ENCODE measurements at regions not wholly inside any gene's neighbourhood (a gene's known extent, or its start where the extent isn't known, plus 50 kb on each side); places are given as distances from the start of the nearest gene placed in this dataset.

DNA sequence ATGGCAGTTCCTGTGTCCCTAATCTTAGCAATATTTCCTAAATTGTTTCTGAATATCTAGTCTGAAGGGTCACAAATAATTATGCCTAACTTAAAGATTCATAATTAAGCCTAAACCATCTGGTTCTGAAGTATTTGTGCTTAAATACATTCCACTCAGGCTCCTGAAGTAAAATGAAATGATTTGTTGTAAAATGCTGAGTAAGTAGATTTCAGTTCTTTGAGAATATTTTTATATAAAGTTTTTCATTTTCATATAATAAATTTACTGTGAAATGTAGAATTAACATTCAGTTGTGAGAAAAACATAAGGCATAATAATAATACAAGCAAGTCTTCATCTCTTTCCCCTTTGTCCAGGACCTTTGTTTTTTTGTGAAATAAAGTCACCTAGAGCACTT, 330.6 kb upstream of the IMPG1 start:
- Mint-ChIP-seq H3K4me1 (no peaks in the 10 kb centered on the region), H3K27ac (no peak overlapping the region), H3K9me3 (peaks cover 12 to 24% of the 10 kb centered on the region in 2 donors), H3K36me3 (no peaks in the 10 kb centered on the region), H3K4me3 (no peak overlapping the region), H3K27me3 (ENCODE audit: low read depth in 2 of 2) (no peaks in the 10 kb centered on the region)
- intact Hi-C loops (cut with micrococcal nuclease) = no loop called here
- Histone ChIP-seq H3K4me1 (ENCODE audit: control insufficient read depth, insufficient read depth, low read length) (no peaks in the 10 kb centered on the region), H3K36me3 (ENCODE audit: control insufficient read depth, insufficient read depth, low read length) (no peaks in the 10 kb centered on the region), H3K4me3 (ENCODE audit: low read length) (no peak overlapping the region), H3K27ac (ENCODE audit: low read length) (no peak overlapping the region), H3K27me3 (ENCODE audit: control insufficient read depth, insufficient read depth, low read length) (no peaks in the 10 kb centered on the region), H3K9me3 (ENCODE audit: control insufficient read depth, insufficient read depth, low read length) (no peaks in the 10 kb centered on the region)
- TF ChIP-seq, protein P1, sequence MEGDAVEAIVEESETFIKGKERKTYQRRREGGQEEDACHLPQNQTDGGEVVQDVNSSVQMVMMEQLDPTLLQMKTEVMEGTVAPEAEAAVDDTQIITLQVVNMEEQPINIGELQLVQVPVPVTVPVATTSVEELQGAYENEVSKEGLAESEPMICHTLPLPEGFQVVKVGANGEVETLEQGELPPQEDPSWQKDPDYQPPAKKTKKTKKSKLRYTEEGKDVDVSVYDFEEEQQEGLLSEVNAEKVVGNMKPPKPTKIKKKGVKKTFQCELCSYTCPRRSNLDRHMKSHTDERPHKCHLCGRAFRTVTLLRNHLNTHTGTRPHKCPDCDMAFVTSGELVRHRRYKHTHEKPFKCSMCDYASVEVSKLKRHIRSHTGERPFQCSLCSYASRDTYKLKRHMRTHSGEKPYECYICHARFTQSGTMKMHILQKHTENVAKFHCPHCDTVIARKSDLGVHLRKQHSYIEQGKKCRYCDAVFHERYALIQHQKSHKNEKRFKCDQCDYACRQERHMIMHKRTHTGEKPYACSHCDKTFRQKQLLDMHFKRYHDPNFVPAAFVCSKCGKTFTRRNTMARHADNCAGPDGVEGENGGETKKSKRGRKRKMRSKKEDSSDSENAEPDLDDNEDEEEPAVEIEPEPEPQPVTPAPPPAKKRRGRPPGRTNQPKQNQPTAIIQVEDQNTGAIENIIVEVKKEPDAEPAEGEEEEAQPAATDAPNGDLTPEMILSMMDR (IDR thresholded peaks at IDR 0.05) = no peak
- ATAC-seq (no peak), DNase-seq (no peak)

DNA sequence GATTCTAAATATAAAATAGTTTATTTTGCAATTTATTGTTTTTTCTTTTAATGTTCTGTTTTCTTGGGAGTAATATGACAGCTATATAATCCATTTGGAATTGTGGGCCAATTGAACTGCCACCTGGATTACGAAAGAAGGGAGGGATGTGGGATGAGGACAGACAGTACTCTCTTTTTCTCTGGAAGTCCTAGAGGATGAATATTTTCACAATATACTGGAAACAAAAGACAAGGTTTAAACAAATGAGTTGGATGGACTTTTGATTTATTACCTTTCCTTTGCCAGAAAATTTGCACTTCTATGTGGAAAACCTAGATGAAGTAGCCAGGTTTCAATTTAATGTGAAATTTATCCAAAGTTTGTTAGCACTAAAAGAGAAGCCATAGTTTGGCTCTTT, 325.5 kb upstream of the IMPG1 start:
- no peaks in the 10 kb centered on the region for H3K27me3 Mint-ChIP-seq (ENCODE audit: low read depth in 2 of 2)
- H3K4me3 ChIP-seq (ENCODE audit: low read length) = no peak overlapping the region
- no peak overlapping the region for H3K27ac ChIP-seq (ENCODE audit: low read length)
- 60% methylated on average over 1 of the region's 1 CpG for WGBS (ENCODE audit: insufficient coverage)
- no peaks in the 10 kb centered on the region for H3K36me3 ChIP-seq (ENCODE audit: control insufficient read depth, insufficient read depth, low read length)
- no peaks in the 10 kb centered on the region for H3K9me3 ChIP-seq (ENCODE audit: control insufficient read depth, insufficient read depth, low read length)
- TF ChIP-seq, protein P1 (IDR thresholded peaks at IDR 0.05) = no peak
- H3K4me1 Mint-ChIP-seq = no peaks in the 10 kb centered on the region
- H3K27ac Mint-ChIP-seq = no peak overlapping the region
- H3K9me3 Mint-ChIP-seq = peaks cover 13 to 24% of the 10 kb centered on the region in 2 donors
- H3K4me1 ChIP-seq (ENCODE audit: control insufficient read depth, insufficient read depth, low read length) = no peaks in the 10 kb centered on the region
- no peaks in the 10 kb centered on the region for H3K27me3 ChIP-seq (ENCODE audit: control insufficient read depth, insufficient read depth, low read length)
- DNase-seq (no peak), ATAC-seq (no peak)
- H3K36me3 Mint-ChIP-seq = no peaks in the 10 kb centered on the region
- H3K4me3 Mint-ChIP-seq = no peak overlapping the region
- intact Hi-C loops (cut with micrococcal nuclease) = no loop called here

DNA sequence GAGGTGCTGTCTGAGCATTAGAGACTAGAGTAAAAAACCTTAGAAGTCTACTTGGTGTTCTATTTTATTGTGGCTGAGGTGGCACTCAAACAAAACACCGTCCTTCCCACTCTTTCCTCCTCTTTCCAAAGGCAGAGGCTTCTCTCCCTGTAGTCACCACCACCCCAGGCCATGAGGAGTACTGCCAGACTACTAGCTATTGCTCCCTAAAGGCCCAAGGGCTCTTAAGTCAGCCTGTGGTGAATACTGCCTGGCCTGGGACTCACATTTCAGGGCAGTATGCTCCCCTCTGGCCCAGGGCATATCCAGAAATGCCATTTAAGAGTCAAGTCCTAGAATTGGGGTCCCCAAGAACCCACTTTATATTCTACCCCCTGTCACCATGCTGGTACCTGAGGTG, 309.7 kb upstream of the IMPG1 start:
- H3K9me3 ChIP-seq (ENCODE audit: control insufficient read depth, insufficient read depth, low read length) = peaks cover 27% of the 10 kb centered on the region
- Mint-ChIP-seq H3K4me1 (no peaks in the 10 kb centered on the region), H3K27ac (no peak overlapping the region), H3K9me3 (peaks cover 10 to 27% of the 10 kb centered on the region in 2 donors), H3K4me3 (no peak overlapping the region), H3K27me3 (ENCODE audit: low read depth in 2 of 2) (no peaks in the 10 kb centered on the region), H3K36me3 (peaks cover 20% of the 10 kb centered on the region)
- H3K27me3 ChIP-seq (ENCODE audit: control insufficient read depth, insufficient read depth, low read length) = no peaks in the 10 kb centered on the region
- H3K27ac ChIP-seq (ENCODE audit: low read length) = no peak overlapping the region
- H3K4me1 ChIP-seq (ENCODE audit: control insufficient read depth, insufficient read depth, low read length) = no peaks in the 10 kb centered on the region
- 56% methylated on average over 1 of the region's 1 CpG for WGBS (ENCODE audit: insufficient coverage)
- TF ChIP-seq, protein P1 (IDR thresholded peaks at IDR 0.05) = no peak
- intact Hi-C loops (cut with micrococcal nuclease) = no loop called here
- ATAC-seq (no peak), DNase-seq (no peak)
- no peaks in the 10 kb centered on the region for H3K36me3 ChIP-seq (ENCODE audit: control insufficient read depth, insufficient read depth, low read length)
- no peak overlapping the region for H3K4me3 ChIP-seq (ENCODE audit: low read length)

DNA sequence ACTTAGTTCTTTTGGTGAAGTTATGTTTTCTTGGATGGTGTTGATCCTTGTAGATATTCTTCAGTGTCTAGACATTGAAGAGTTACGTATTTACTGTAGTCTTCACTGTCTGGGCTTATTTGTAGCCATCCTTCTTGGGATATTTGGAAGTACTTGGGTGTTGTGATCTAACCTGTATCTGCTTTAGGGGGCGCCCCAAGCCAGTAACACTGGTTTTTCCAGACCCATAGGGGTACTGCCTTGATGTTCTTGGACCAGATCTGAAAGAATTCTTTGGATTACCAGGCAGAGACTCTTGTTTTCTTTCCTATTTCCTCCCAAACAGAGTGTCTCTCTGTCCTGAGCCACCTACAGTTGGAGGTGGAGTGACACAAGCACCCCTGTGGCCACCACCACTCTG, 309.1 kb upstream of the IMPG1 start:
- intact Hi-C loops (cut with micrococcal nuclease) = no loop called here
- Mint-ChIP-seq H3K9me3 (peaks cover 13 to 28% of the 10 kb centered on the region in 2 donors), H3K27ac (no peak overlapping the region), H3K36me3 (peaks cover 20% of the 10 kb centered on the region), H3K4me3 (no peak overlapping the region), H3K27me3 (ENCODE audit: low read depth in 2 of 2) (no peaks in the 10 kb centered on the region), H3K4me1 (no peaks in the 10 kb centered on the region)
- no peaks in the 10 kb centered on the region for H3K4me1 ChIP-seq (ENCODE audit: control insufficient read depth, insufficient read depth, low read length)
- no peaks in the 10 kb centered on the region for H3K36me3 ChIP-seq (ENCODE audit: control insufficient read depth, insufficient read depth, low read length)
- TF ChIP-seq, protein P1 (IDR thresholded peaks at IDR 0.05) = no peak
- H3K27ac ChIP-seq (ENCODE audit: low read length) = no peak overlapping the region
- 66% methylated on average over 2 of the region's 2 CpGs for WGBS (ENCODE audit: insufficient coverage)
- DNase-seq (no peak), ATAC-seq (no peak)
- H3K4me3 ChIP-seq (ENCODE audit: low read length) = no peak overlapping the region
- peaks cover 27% of the 10 kb centered on the region for H3K9me3 ChIP-seq (ENCODE audit: control insufficient read depth, insufficient read depth, low read length)
- no peaks in the 10 kb centered on the region for H3K27me3 ChIP-seq (ENCODE audit: control insufficient read depth, insufficient read depth, low read length)

Data from natural killer cell (primary cell).